ENCODE measurements at regions not wholly inside any gene's neighbourhood (a gene's known extent, or its start where the extent isn't known, plus 50 kb on each side); places are given as distances from the start of the nearest gene placed in this dataset.

DNA sequence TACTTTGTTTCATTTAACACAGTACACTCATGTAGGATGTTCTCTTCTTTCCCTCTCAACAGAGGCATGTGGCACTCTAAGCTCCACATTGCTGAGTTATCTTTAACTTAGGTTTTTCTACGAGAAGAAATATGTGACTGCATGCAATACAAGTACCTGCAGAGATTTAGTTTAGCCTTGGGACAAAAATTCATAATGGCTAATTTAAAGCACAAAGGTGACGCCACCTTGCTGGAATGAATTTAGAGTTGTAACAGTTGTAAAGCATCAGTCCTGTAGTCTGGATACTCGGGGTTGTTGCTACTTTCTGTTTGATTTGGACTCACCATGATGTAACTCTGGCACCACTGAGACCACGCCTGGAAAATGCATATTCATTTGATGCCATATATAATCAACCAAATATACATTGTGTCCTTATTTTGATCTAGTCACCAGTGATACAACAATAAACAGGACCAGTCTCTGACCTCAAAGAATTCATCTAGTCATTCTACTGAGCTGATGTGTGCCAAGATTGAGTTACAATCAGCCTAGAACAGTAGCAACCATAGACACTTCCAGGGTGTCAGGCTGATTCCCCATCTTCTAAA, 451.0 kb upstream of the ZFP42 start:
- Histone ChIP-seq H3K4me2 (ENCODE audit: insufficient read depth in 1 of 2, low read depth in 2 of 2, low read length in 2 of 2) (no peak overlapping the region), H3K9me3 (ENCODE audit: insufficient read depth in 2 of 2, low read depth in 1 of 2, low read length in 1 of 2) (no peaks in the 10 kb centered on the region), H4K8ac (ENCODE audit: extremely low read depth, insufficient read depth, low read length) (no peak overlapping the region), H3K79me2 (ENCODE audit: control insufficient read depth in 1 of 2, insufficient read depth in 2 of 2, low read length in 2 of 2) (no peaks in the 10 kb centered on the region), H2BK5ac (ENCODE audit: low read depth, low read length) (no peak overlapping the region), H2BK20ac (ENCODE audit: low read length) (no peak overlapping the region), H3K9ac (replicated peaks in 1 of 4; ENCODE audit: extremely low read depth in 1 of 4, low read depth in 3 of 4, low read length in 3 of 4) (no peak overlapping the region), H3K23ac (ENCODE audit: insufficient read length) (no peak overlapping the region), H2BK12ac (ENCODE audit: low read depth, low read length) (no peak overlapping the region), H3K4me3 (ENCODE audit: extremely low read depth in 1 of 4, insufficient read depth in 2 of 4, low read depth in 3 of 4, low read length in 4 of 4) (no peak overlapping the region), H3K4me1 (replicated peaks in 1 of 4; ENCODE audit: control insufficient read depth in 3 of 4, insufficient read depth in 4 of 4, low read length in 3 of 4) (no peaks in the 10 kb centered on the region), H4K91ac (replicated peaks; ENCODE audit: insufficient read length, low read length) (no peak overlapping the region), H3K56ac (replicated peaks; ENCODE audit: insufficient read length, low read depth, low read length) (no peak overlapping the region), H3K14ac (ENCODE audit: insufficient read length) (no peak overlapping the region), H4K20me1 (replicated peaks in 1 of 2; ENCODE audit: control insufficient read depth in 1 of 2, insufficient read depth in 2 of 2, low read length in 2 of 2) (no peaks in the 10 kb centered on the region), H2AK5ac (ENCODE audit: low read depth, low read length) (no peak overlapping the region), H3K23me2 (ENCODE audit: low read depth, low read length) (no peaks in the 10 kb centered on the region), H3K79me1 (ENCODE audit: low read depth, low read length) (no peaks in the 10 kb centered on the region), H2BK120ac (replicated peaks; ENCODE audit: low read depth, low read length) (no peak overlapping the region), H3K18ac (ENCODE audit: extremely low read depth, low read length) (no peak overlapping the region), H2BK15ac (ENCODE audit: low read length) (no peak overlapping the region), H4K5ac (ENCODE audit: insufficient read length, low read depth, low read length) (no peak overlapping the region), H3K27me3 (replicated peaks in 1 of 4; ENCODE audit: control insufficient read depth in 3 of 4, extremely low read depth in 1 of 4, insufficient read depth in 3 of 4, low read length in 3 of 4) (no peaks in the 10 kb centered on the region), H2AFZ (ENCODE audit: low read length) (no peak overlapping the region), H3K4ac (replicated peaks; ENCODE audit: insufficient read length, low read depth, low read length) (no peak overlapping the region), H3K27ac (ENCODE audit: low read depth, low read length) (no peak overlapping the region), H3K36me3 (ENCODE audit: control insufficient read depth in 2 of 4, insufficient read depth in 4 of 4, low read length in 3 of 4) (no peaks in the 10 kb centered on the region)
- no peak for FAIRE-seq
- POLR2A ChIA-PET (ENCODE audit: partially characterized antibody) = no interaction called here
- CTCF ChIA-PET (ENCODE audit: partially characterized antibody) = no interaction called here
- no peak for DNase-seq (ENCODE audit: low read depth in 1 of 2, low spot score in 2 of 2)
- WGBS, 2 experiments (ENCODE audit: extremely low coverage in 1 of 2, insufficient coverage in 1 of 2, insufficient read length in 1 of 2, insufficient replicate concordance in 2 of 2, low coverage in 1 of 2, low lambda C conversion rate in 2 of 2, missing lambda C conversion rate in 1 of 2) = 91% methylated on average over 4 of the region's 4 CpGs; no CpG with 5 or more reads in 1 of the 2 experiments
- TF ChIP-seq NANOG (IDR thresholded peaks at IDR 0.05; ENCODE audit: insufficient read depth, low read depth, low read length, poor library complexity, severe bottlenecking) = no peak
- no peak for TF ChIP-seq POU5F1 (IDR thresholded peaks at IDR 0.05; ENCODE audit: low read depth, low read length)
- TF ChIP-seq SP1 (IDR thresholded peaks at IDR 0.05; ENCODE audit: low read depth, low read length) = no peak
- TF ChIP-seq SIRT6 (IDR thresholded peaks at IDR 0.05; ENCODE audit: low read length) = no peak
- TF ChIP-seq SUZ12 (IDR thresholded peaks at IDR 0.05; ENCODE audit: low read length) = no peak

Data from H1 (cell line).